ENCODE measurements at regions not wholly inside any gene's neighbourhood (a gene's known extent, or its start where the extent isn't known, plus 50 kb on each side); places are given as distances from the start of the nearest gene placed in this dataset.

GRCh38 chr1:201716742-201717135 is 112.2 kb upstream of the IPO9 start:
- Histone ChIP-seq H3K9me2 (ENCODE audit: insufficient read depth) (no peaks in the 10 kb centered on the region), H4K20me1 (ENCODE audit: insufficient read depth) (no peaks in the 10 kb centered on the region), H3K79me2 (ENCODE audit: insufficient read depth, low read length) (no peaks in the 10 kb centered on the region), H3K27ac (ENCODE audit: low read depth, low read length) (no peak overlapping the region), H3K4me3 (replicated peaks in 1 of 2; ENCODE audit: low read depth in 1 of 2, low read length in 2 of 2) (no peak overlapping the region), H3K4me2 (ENCODE audit: low read length) (no peak overlapping the region), H3K4me1 (ENCODE audit: control insufficient read depth in 1 of 2, insufficient read depth in 2 of 2, low read length in 2 of 2) (peaks cover 39 to 48% of the 10 kb centered on the region in 2 experiments), H3K27me3 (ENCODE audit: insufficient read depth, low read length) (no peaks in the 10 kb centered on the region), H3K9ac (ENCODE audit: low read length) (no peak overlapping the region), H3K36me3 (ENCODE audit: control insufficient read depth in 1 of 2, insufficient read depth in 2 of 2, low read length in 2 of 2) (no peaks in the 10 kb centered on the region), H3K9me3 (ENCODE audit: control insufficient read depth in 1 of 2, insufficient read depth in 1 of 2, low read depth in 1 of 2, low read length in 2 of 2) (no peaks in the 10 kb centered on the region), H2AFZ (ENCODE audit: low read depth, low read length, poor library complexity, severe bottlenecking) (no peak overlapping the region)
- intact Hi-C loops (cut with micrococcal nuclease), result loop anchor here (10.0 kb wide), 1 partner anchor 258 kb away; no protein-coding TSS in a partner anchor
- BruUV-seq (replicated peaks), result no TSS peak
- ATAC-seq (no peak), DNase-seq (ENCODE audit: low read depth, low spot score) (no peak)
- ChIA-PET CTCF (no interaction called here), RAD21 (ENCODE audit: low non-redundant PET in 1 of 2, low total read pairs in 2 of 2, uncharacterized antibody in 2 of 2, unreplicated experiment in 2 of 2) (no interaction called here), POLR2A (interaction anchor here (1.2 kb wide), 1 partner anchor 15 kb away, joined by 4 read pairs; no protein-coding TSS in a partner anchor)
- TF ChIP-seq REST (IDR thresholded peaks at IDR 0.05; ENCODE audit: low read depth) (no peak), CTCF (IDR thresholded peaks at IDR 0.05 in 2 of 3, conservative IDR thresholded peaks at IDR 0.05 in 1 of 3; ENCODE audit: borderline replicate concordance in 1 of 3, insufficient read depth in 1 of 3, low read depth in 2 of 3, low read length in 2 of 3) (no peak), RAD21 (IDR thresholded peaks at IDR 0.05; ENCODE audit: low read depth) (no peak), FOSL1 (IDR thresholded peaks at IDR 0.05; ENCODE audit: low read depth) (no peak), JUND (IDR thresholded peaks at IDR 0.05) (no peak), TCF7L2 (IDR thresholded peaks at IDR 0.05; ENCODE audit: borderline replicate concordance, extremely low read depth, insufficient read depth, insufficient read length) (no peak), SP1 (IDR thresholded peaks at IDR 0.05; ENCODE audit: low read depth) (no peak), MAX (IDR thresholded peaks at IDR 0.05) (no peak), ZNF274 (IDR thresholded peaks at IDR 0.05; ENCODE audit: low read depth, low read length) (no peak)
